HEK293T (cell line): ENCODE measurements at regions not wholly inside any gene's neighbourhood (a gene's known extent, or its start where the extent isn't known, plus 50 kb on each side); places are given as distances from the start of the nearest gene placed in this dataset.

Experiments used
- CTCF ChIA-PET: fragments of 350-600 bp; formaldehyde crosslinking; extraction: SDS; loops from one replicate; lab custom pipeline; 2021; ENCODE audit warnings: antibody characterized with exemption, inconsistent platforms; lab: Yijun Ruan, JAX
- POLR2A ChIA-PET: fragments of 350-600 bp; formaldehyde crosslinking; extraction: SDS; loops from one replicate; lab custom pipeline; 2020; ENCODE audit warnings: antibody characterized with exemption, inconsistent platforms; lab: Yijun Ruan, JAX
- DNase-seq: peaks from one replicate; pipeline ENCODE4 v3.0.0; 2012; ENCODE audit warnings: mixed read lengths; ENCODE audit errors: extremely low spot score
- ARNT ChIP-seq: fragments of 450-650 bp; IDR thresholded peaks from 2 replicates; pipeline ENCODE4 v1.6.1; 2017; ENCODE audit warnings: mild to moderate bottlenecking
- BHLHE40 ChIP-seq: fragments of 450-650 bp; IDR thresholded peaks from 2 replicates; pipeline ENCODE4 v1.6.1; 2016; ENCODE audit warnings: mild to moderate bottlenecking, moderate library complexity, borderline replicate concordance
- CTBP1 ChIP-seq: fragments of 450-650 bp; IDR thresholded peaks from 2 replicates; pipeline ENCODE4 v1.6.1; 2016; ENCODE audit warnings: borderline replicate concordance
- ELF4 ChIP-seq: fragments of 450-650 bp; IDR thresholded peaks from 2 replicates; pipeline ENCODE4 v1.6.1; 2017; ENCODE audit warnings: antibody characterized with exemption
- FOXA1 ChIP-seq: fragments of 450-650 bp; IDR thresholded peaks from 2 replicates; pipeline ENCODE4 v1.6.1; 2016; ENCODE audit warnings: mild to moderate bottlenecking
- FOXK2 ChIP-seq: fragments of 450-650 bp; IDR thresholded peaks from 2 replicates; pipeline ENCODE4 v1.6.1; 2016; ENCODE audit warnings: mild to moderate bottlenecking
- FOXM1 ChIP-seq: fragments of 450-650 bp; IDR thresholded peaks from 2 replicates; pipeline ENCODE4 v1.6.1; 2017; ENCODE audit warnings: mild to moderate bottlenecking, borderline replicate concordance
- HDGF ChIP-seq: fragments of 450-650 bp; IDR thresholded peaks from 2 replicates; pipeline ENCODE4 v1.6.1; 2017; ENCODE audit warnings: antibody characterized with exemption, borderline replicate concordance
- L3MBTL2 ChIP-seq: fragments of 450-650 bp; conservative IDR thresholded peaks from 2 replicates; pipeline ENCODE4 v1.6.1; 2016; ENCODE audit warnings: mild to moderate bottlenecking
- LEF1 ChIP-seq: fragments of 450-650 bp; IDR thresholded peaks from 2 replicates; pipeline ENCODE4 v1.6.1; 2017; ENCODE audit warnings: mild to moderate bottlenecking, borderline replicate concordance
- NFRKB ChIP-seq: fragments of 450-650 bp; IDR thresholded peaks from 2 replicates; pipeline ENCODE4 v1.6.1; 2016; ENCODE audit warnings: mild to moderate bottlenecking, moderate library complexity
- SP1 ChIP-seq: fragments of 450-650 bp; IDR thresholded peaks from 2 replicates; pipeline ENCODE4 v1.6.1; 2017
- SUZ12 ChIP-seq: fragments of 450-650 bp; IDR thresholded peaks from 2 replicates; pipeline ENCODE4 v1.6.1; 2016; ENCODE audit warnings: mild to moderate bottlenecking
- TARDBP ChIP-seq: fragments of 450-650 bp; IDR thresholded peaks from 2 replicates; pipeline ENCODE4 v1.6.1; 2016
- ZNF384 ChIP-seq: fragments of 450-650 bp; IDR thresholded peaks from 2 replicates; pipeline ENCODE4 v1.6.1; 2016
- TF ChIP-seq, protein P1 (sequence below): fragments of 450-650 bp; IDR thresholded peaks from 2 replicates; pipeline ENCODE4 v1.6.1; 2016

GRCh38 chr14:101506211-101506925, 54.9 kb upstream of the DIO3 start:
- ChIA-PET CTCF (no interaction called here), POLR2A (no interaction called here)
- no peak for DNase-seq
- TF ChIP-seq FOXM1 (no peak), SP1 (no peak), ELF4 (no peak), TARDBP (no peak), CTBP1 (no peak), L3MBTL2 (no peak), NFRKB (no peak)
- TF ChIP-seq, protein P1, sequence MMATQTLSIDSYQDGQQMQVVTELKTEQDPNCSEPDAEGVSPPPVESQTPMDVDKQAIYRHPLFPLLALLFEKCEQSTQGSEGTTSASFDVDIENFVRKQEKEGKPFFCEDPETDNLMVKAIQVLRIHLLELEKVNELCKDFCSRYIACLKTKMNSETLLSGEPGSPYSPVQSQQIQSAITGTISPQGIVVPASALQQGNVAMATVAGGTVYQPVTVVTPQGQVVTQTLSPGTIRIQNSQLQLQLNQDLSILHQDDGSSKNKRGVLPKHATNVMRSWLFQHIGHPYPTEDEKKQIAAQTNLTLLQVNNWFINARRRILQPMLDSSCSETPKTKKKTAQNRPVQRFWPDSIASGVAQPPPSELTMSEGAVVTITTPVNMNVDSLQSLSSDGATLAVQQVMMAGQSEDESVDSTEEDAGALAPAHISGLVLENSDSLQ, result no peak

GRCh38 chr14:101506926-101507835, 54.1 kb upstream of the DIO3 start:
- TF ChIP-seq CTBP1 (no peak), FOXA1 (no peak), BHLHE40 (no peak), SP1 (no peak), HDGF (no peak), ELF4 (no peak), FOXK2 (no peak), ARNT (no peak), FOXM1 (no peak), ZNF384 (no peak), SUZ12 (no peak)
- CTCF ChIA-PET, result no interaction called here
- POLR2A ChIA-PET, result no interaction called here
- DNase-seq, result no peak

DNA sequence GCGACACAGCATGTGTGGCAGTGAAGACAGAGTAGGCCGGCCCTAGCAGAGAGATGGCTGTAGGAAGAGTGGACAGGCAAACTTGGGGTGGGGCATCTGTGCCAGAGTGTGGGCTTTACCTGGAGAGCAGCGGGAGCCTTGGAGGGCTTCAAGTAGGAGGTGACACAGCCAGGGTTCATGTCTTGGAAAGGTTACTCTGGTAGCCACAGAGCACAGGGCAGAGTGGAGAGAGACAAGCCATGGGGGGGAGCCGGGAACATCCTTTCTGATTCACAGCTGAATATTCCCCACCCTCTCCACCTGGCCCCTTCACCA, 53.5 kb upstream of the DIO3 start:
- POLR2A ChIA-PET, result no interaction called here
- TF ChIP-seq TARDBP (no peak), SP1 (no peak), ZNF384 (no peak)
- no peak for DNase-seq
- CTCF ChIA-PET, result no interaction called here

DNA sequence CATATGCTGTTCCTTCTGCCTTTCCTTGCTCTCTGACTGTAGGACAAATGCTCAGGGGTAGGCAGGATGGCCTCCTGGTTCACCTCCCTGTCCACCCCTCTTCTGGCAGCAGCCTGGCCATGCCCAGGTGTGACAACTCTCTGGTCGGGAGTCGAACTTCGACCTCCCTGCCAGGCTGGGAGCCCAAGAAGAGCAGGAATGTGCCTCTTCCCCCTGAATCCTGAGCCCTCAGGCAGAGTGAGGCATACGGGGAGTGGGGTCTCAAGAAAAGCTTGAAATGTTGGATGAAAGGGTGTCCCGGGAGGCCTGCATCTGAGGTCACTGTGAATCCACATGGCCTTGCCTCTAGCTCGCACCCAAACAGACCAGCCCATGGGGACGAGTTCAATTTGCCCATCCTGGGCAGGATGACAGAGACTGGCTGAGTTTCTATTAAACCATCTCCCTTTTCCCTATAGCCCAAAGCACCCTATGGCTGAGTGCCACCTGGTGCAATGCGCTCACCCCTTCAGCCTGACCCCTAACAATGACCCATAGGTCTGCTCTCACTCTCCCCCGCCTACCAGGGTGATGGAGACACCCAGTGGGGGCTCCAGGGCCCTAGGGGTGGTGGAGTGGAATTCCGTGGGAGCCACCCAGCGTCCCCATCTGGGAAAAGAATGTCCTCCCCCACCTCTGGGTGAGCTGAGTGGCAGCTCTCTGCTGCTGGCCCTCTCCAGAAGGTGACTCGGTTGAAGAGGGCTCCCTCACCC, 52.9 kb upstream of the DIO3 start:
- ChIA-PET CTCF (no interaction called here), POLR2A (no interaction called here)
- no peak for DNase-seq
- TF ChIP-seq ARNT, result no peak
- no peak for TF ChIP-seq LEF1
- no peak for TF ChIP-seq L3MBTL2
- TF ChIP-seq ELF4, result no peak
- TF ChIP-seq SUZ12, result no peak
- no peak for TF ChIP-seq NFRKB
- TF ChIP-seq ZNF384, result no peak
- no peak for TF ChIP-seq CTBP1
- no peak for TF ChIP-seq TARDBP
- TF ChIP-seq SP1, result no peak
- no peak for TF ChIP-seq FOXK2
- TF ChIP-seq HDGF, result no peak
- TF ChIP-seq, protein P1, result no peak

GRCh38 chr14:101508948-101509729, 52.2 kb upstream of the DIO3 start:
- ChIA-PET POLR2A (no interaction called here), CTCF (no interaction called here)
- TF ChIP-seq FOXM1, result no peak
- no peak for TF ChIP-seq LEF1
- no peak for TF ChIP-seq L3MBTL2
- TF ChIP-seq SUZ12, result no peak
- TF ChIP-seq CTBP1, result no peak
- TF ChIP-seq SP1, result no peak
- TF ChIP-seq ELF4, result no peak
- no peak for TF ChIP-seq NFRKB
- no peak for TF ChIP-seq FOXK2
- no peak for DNase-seq

GRCh38 chr14:101509730-101510371, 51.4 kb upstream of the DIO3 start:
- DNase-seq, result no peak
- ChIA-PET CTCF (interaction anchor here (0.6 kb wide), 1 partner anchor 102 kb away, joined by 3 read pairs; no protein-coding TSS in a partner anchor), POLR2A (no interaction called here)
- no peak for TF ChIP-seq LEF1
- TF ChIP-seq FOXK2, result no peak
- TF ChIP-seq SUZ12, result no peak
- no peak for TF ChIP-seq FOXM1
- TF ChIP-seq ELF4, result no peak
- no peak for TF ChIP-seq TARDBP
- TF ChIP-seq ZNF384, result no peak
